Sigmoid colon (tissue), 4 donors: ENCODE measurements at regions not wholly inside any gene's neighbourhood (a gene's known extent, or its start where the extent isn't known, plus 50 kb on each side); places are given as distances from the start of the nearest gene placed in this dataset.

Experiments used
- EP300 ChIP-seq, 4 donors: sonication (generic); formaldehyde crosslinking; IDR thresholded peaks; one replicate each; pipeline ENCODE4 v1.6.1; 2017; ENCODE audit warnings: antibody characterized with exemption in 4 of 4
- POLR2A ChIP-seq, 2 donors: fragments of 450-650 bp; IDR thresholded peaks; one replicate each; pipeline ENCODE4 v1.6.1; 2016; ENCODE audit warnings: antibody characterized with exemption in 2 of 2, mild to moderate bottlenecking in 2 of 2, moderate library complexity in 2 of 2
- POLR2AphosphoS5 ChIP-seq, 4 donors: sonication (generic); formaldehyde crosslinking; IDR thresholded peaks; one replicate each; pipeline ENCODE4 v1.6.1; 2017; ENCODE audit warnings: antibody characterized with exemption in 4 of 4
- TF ChIP-seq, protein P1 (sequence below), 4 experiments: fragments of 450-650 bp in 3 of 4; fragments of 200-600 bp in 1 of 4; IDR thresholded peaks; one replicate each; pipeline ENCODE4 v1.5.1; 2016 to 2019; ENCODE audit warnings: antibody characterized with exemption in 4 of 4, mild to moderate bottlenecking in 3 of 4, moderate library complexity in 2 of 4

- TF ChIP-seq, protein P1, sequence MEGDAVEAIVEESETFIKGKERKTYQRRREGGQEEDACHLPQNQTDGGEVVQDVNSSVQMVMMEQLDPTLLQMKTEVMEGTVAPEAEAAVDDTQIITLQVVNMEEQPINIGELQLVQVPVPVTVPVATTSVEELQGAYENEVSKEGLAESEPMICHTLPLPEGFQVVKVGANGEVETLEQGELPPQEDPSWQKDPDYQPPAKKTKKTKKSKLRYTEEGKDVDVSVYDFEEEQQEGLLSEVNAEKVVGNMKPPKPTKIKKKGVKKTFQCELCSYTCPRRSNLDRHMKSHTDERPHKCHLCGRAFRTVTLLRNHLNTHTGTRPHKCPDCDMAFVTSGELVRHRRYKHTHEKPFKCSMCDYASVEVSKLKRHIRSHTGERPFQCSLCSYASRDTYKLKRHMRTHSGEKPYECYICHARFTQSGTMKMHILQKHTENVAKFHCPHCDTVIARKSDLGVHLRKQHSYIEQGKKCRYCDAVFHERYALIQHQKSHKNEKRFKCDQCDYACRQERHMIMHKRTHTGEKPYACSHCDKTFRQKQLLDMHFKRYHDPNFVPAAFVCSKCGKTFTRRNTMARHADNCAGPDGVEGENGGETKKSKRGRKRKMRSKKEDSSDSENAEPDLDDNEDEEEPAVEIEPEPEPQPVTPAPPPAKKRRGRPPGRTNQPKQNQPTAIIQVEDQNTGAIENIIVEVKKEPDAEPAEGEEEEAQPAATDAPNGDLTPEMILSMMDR (IDR thresholded peaks at IDR 0.05), result no peak
- TF ChIP-seq POLR2AphosphoS5 (IDR thresholded peaks at IDR 0.05) (no peak), POLR2A (IDR thresholded peaks at IDR 0.05) (no peak), EP300 (IDR thresholded peaks at IDR 0.05) (no peak)
Measured at GRCh38 chr14:66284346-66284745, 201.8 kb upstream of the CCDC196 start.
